Tibial nerve (tissue), 3 donors: ENCODE measurements at regions not wholly inside any gene's neighbourhood (a gene's known extent, or its start where the extent isn't known, plus 50 kb on each side); places are given as distances from the start of the nearest gene placed in this dataset.

ENCODE experiments used
- CTCF ChIP-seq, 5 experiments: fragments of 200-600 bp in 3 of 5; fragments of 450-650 bp in 2 of 5; sonication (generic) in 3 of 5; IDR thresholded peaks; one replicate each; pipeline ENCODE4 v1.5.1; 2016 to 2019; ENCODE audit warnings: antibody characterized with exemption in 5 of 5, mild to moderate bottlenecking in 3 of 5, moderate library complexity in 2 of 5
- POLR2A ChIP-seq, 2 donors: fragments of 450-650 bp; IDR thresholded peaks; one replicate each; pipeline ENCODE4 v1.6.1; 2017; ENCODE audit warnings: antibody characterized with exemption in 2 of 2, mild to moderate bottlenecking in 2 of 2, moderate library complexity in 2 of 2

- no peak for TF ChIP-seq POLR2A (IDR thresholded peaks at IDR 0.05)
- TF ChIP-seq CTCF (IDR thresholded peaks at IDR 0.05), result no peak
Observed at GRCh38 chr3:137172728-137173127, 214.9 kb downstream of the IL20RB start.
